Fibroblast of lung (primary cell): ENCODE measurements at regions not wholly inside any gene's neighbourhood (a gene's known extent, or its start where the extent isn't known, plus 50 kb on each side); places are given as distances from the start of the nearest gene placed in this dataset.

Source experiments
- DNase-seq, 2 donors: peaks; one replicate each; pipeline versions ENCODE4 v3.0.0 to v3.0.0-alpha.2; 2010; ENCODE audit warnings: low read depth in 2 of 2
- H2AFZ ChIP-seq: 2 replicates; pipeline ENCODE4 v1.5.1; 2012; ENCODE audit warnings: low read length, control low read depth, inconsistent platforms
- H3K27ac ChIP-seq: 2 replicates; pipeline ENCODE4 v1.5.1; 2011; ENCODE audit warnings: low read length, control low read depth; ENCODE audit not compliant: insufficient read depth
- H3K27me3 ChIP-seq: 2 replicates; pipeline ENCODE4 v1.5.1; 2011; ENCODE audit warnings: mild to moderate bottlenecking, low read length; ENCODE audit not compliant: control insufficient read depth, insufficient read depth
- H3K36me3 ChIP-seq: 2 replicates; pipeline ENCODE4 v1.5.1; 2011; ENCODE audit warnings: low read length; ENCODE audit not compliant: control insufficient read depth, insufficient read depth
- H3K4me1 ChIP-seq: 2 replicates; pipeline ENCODE4 v1.5.1; 2011; ENCODE audit warnings: low read length; ENCODE audit not compliant: control insufficient read depth, insufficient read depth; ENCODE audit errors: extremely low read depth
- H3K4me2 ChIP-seq: 2 replicates; pipeline ENCODE4 v1.5.1; 2011; ENCODE audit warnings: low read length, control low read depth; ENCODE audit not compliant: insufficient read depth; ENCODE audit errors: extremely low read depth
- H3K4me3 ChIP-seq, 4 experiments: fragments of 200-600 bp in 1 of 4; sonication (generic) in 1 of 4; replicated peaks in 1 of 4; 2 replicates each; pipeline ENCODE4 v1.5.1; 2011 to 2016; ENCODE audit warnings: low read length in 4 of 4, low read depth in 3 of 4, mild to moderate bottlenecking in 3 of 4, control low read depth in 2 of 4, inconsistent platforms in 1 of 4, mixed read lengths in 1 of 4; ENCODE audit not compliant: insufficient read depth in 1 of 4; ENCODE audit errors: control extremely low read depth in 1 of 4
- H3K79me2 ChIP-seq: 2 replicates; pipeline ENCODE4 v1.5.1; 2012; ENCODE audit warnings: mild to moderate bottlenecking, low read length, inconsistent platforms; ENCODE audit not compliant: control insufficient read depth, insufficient read depth
- H3K9ac ChIP-seq: 2 replicates; pipeline ENCODE4 v1.5.1; 2011; ENCODE audit warnings: mild to moderate bottlenecking, low read length, control low read depth; ENCODE audit not compliant: insufficient read depth
- H3K9me3 ChIP-seq: 2 replicates; pipeline ENCODE4 v1.5.1; 2012; ENCODE audit warnings: low read depth, low read length; ENCODE audit not compliant: control insufficient read depth, insufficient read depth
- H4K20me1 ChIP-seq: 2 replicates; pipeline ENCODE4 v1.5.1; 2011; ENCODE audit warnings: low read length; ENCODE audit not compliant: control insufficient read depth, insufficient read depth; ENCODE audit errors: extremely low read depth
- EZH2 ChIP-seq: IDR thresholded peaks from 2 replicates; pipeline ENCODE4 v1.5.1; 2012; ENCODE audit warnings: low read length, control low read depth, mild to moderate bottlenecking; ENCODE audit errors: missing control alignments
- TF ChIP-seq, protein P1 (sequence below), 2 donors: IDR thresholded peaks in 1 of 2; conservative IDR thresholded peaks in 1 of 2; 1 replicate in 1 of 2; 2 replicates in 1 of 2; pipeline ENCODE4 v1.5.1; 2011 to 2012; ENCODE audit warnings: low read length in 2 of 2, control low read depth in 1 of 2, inconsistent platforms in 1 of 2, low read depth in 1 of 2, mild to moderate bottlenecking in 1 of 2

DNA sequence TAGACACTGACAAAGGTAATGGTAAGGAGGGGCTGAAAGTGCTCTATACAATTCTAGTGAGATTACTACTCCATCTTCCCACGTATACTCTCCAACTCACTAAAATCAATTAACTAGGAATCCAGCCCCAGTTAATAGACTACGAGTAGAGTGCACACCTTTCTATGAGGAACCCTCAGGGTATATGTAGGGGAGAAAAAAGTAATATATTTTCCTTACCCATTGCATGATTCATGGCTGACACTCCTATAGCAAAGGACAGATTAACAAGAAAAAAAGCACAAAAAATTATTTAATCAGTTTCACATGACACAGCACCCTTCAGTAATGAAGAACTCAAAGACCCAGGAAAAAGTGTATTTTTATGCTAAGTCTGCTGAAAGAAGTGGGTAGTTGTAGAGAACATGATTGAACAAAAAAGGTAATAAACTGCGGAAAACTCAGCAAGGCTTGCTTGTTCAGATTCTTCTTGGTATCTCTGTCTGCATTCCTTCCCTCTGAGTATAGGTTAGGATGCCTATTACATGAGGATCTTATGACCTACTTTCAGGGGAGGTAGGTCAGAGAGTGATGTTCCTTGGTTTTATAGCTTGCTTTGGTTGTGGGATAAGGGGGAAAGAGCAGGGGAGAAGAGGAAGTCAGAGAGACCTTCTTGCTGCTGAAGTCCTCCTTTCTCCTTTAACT lies 342.0 kb upstream of the DLGAP1 start:
- H3K4me3 ChIP-seq: no peak overlapping the region
- H3K27me3 ChIP-seq: no peaks in the 10 kb centered on the region
- DNase-seq: no peak
- H3K4me1 ChIP-seq: no peaks in the 10 kb centered on the region
- no peaks in the 10 kb centered on the region for H4K20me1 ChIP-seq
- TF ChIP-seq EZH2: no peak
- TF ChIP-seq, protein P1, sequence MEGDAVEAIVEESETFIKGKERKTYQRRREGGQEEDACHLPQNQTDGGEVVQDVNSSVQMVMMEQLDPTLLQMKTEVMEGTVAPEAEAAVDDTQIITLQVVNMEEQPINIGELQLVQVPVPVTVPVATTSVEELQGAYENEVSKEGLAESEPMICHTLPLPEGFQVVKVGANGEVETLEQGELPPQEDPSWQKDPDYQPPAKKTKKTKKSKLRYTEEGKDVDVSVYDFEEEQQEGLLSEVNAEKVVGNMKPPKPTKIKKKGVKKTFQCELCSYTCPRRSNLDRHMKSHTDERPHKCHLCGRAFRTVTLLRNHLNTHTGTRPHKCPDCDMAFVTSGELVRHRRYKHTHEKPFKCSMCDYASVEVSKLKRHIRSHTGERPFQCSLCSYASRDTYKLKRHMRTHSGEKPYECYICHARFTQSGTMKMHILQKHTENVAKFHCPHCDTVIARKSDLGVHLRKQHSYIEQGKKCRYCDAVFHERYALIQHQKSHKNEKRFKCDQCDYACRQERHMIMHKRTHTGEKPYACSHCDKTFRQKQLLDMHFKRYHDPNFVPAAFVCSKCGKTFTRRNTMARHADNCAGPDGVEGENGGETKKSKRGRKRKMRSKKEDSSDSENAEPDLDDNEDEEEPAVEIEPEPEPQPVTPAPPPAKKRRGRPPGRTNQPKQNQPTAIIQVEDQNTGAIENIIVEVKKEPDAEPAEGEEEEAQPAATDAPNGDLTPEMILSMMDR (conservative IDR thresholded peaks at IDR 0.05 in 1 of 2, IDR thresholded peaks at IDR 0.05 in 1 of 2; ENCODE audit: low read depth in 1 of 2, low read length in 2 of 2): no peak
- H2AFZ ChIP-seq: no peak overlapping the region
- no peaks in the 10 kb centered on the region for H3K79me2 ChIP-seq
- no peak overlapping the region for H3K9ac ChIP-seq
- H3K27ac ChIP-seq: no peak overlapping the region
- H3K9me3 ChIP-seq: no peaks in the 10 kb centered on the region
- no peaks in the 10 kb centered on the region for H3K36me3 ChIP-seq
- no peak overlapping the region for H3K4me2 ChIP-seq

DNA sequence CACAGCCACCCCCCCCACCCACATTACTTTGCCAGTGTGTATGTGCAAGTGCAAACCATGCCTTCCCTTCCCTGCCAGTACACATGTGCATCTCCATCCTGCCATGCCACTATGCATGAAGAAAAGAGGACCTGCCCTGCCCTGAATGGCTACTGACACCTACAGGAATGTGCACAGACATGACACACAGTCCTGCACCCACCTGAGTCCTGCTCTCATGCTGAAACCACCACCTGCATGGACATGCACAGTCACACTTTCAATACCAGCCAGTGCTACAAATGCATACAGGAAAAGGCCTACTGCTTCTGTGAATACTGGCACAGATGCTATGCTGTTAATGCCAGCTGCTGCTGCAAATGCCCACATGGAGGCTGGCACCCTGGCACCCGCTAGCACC lies 334.4 kb upstream of the DLGAP1 start:
- Histone ChIP-seq H3K36me3 (no peaks in the 10 kb centered on the region), H3K79me2 (no peaks in the 10 kb centered on the region), H3K9me3 (no peaks in the 10 kb centered on the region), H3K27ac (no peak overlapping the region), H3K4me1 (no peaks in the 10 kb centered on the region), H3K9ac (no peak overlapping the region), H3K4me2 (no peak overlapping the region), H4K20me1 (no peaks in the 10 kb centered on the region), H3K27me3 (no peaks in the 10 kb centered on the region), H3K4me3 (no peak overlapping the region), H2AFZ (no peak overlapping the region)
- DNase-seq: no peak
- TF ChIP-seq EZH2: no peak
- TF ChIP-seq, protein P1 (conservative IDR thresholded peaks at IDR 0.05 in 1 of 2, IDR thresholded peaks at IDR 0.05 in 1 of 2; ENCODE audit: low read depth in 1 of 2, low read length in 2 of 2): no peak

DNA sequence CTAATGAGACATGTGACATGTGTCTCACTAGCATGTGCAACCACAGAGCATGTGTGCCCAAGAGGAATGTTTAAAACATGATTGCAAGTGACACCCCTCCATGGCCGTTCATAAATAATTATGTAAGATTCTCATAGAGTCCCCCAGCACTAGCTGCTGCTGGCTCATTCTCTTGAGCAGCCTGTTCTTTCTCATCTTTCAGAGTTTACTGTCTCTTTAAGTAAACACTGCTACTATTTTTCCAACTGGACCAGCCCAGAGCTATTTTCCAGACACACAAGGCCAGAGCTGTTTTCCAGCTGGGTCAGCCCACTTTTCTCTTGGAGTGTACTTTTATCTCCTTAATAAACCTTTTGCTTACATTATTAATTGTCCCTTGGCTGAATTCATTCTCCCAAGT lies 326.8 kb upstream of the DLGAP1 start:
- Histone ChIP-seq H3K4me3 (no peak overlapping the region), H3K4me2 (no peak overlapping the region), H3K36me3 (no peaks in the 10 kb centered on the region), H3K27me3 (no peaks in the 10 kb centered on the region), H3K9me3 (no peaks in the 10 kb centered on the region), H3K9ac (no peak overlapping the region), H3K79me2 (no peaks in the 10 kb centered on the region), H4K20me1 (no peaks in the 10 kb centered on the region), H2AFZ (no peak overlapping the region), H3K27ac (no peak overlapping the region), H3K4me1 (no peaks in the 10 kb centered on the region)
- TF ChIP-seq, protein P1 (conservative IDR thresholded peaks at IDR 0.05 in 1 of 2, IDR thresholded peaks at IDR 0.05 in 1 of 2; ENCODE audit: low read depth in 1 of 2, low read length in 2 of 2): no peak
- no peak for TF ChIP-seq EZH2
- DNase-seq: no peak
